ENCODE measurements at regions not wholly inside any gene's neighbourhood (a gene's known extent, or its start where the extent isn't known, plus 50 kb on each side); places are given as distances from the start of the nearest gene placed in this dataset.

GRCh38 chr2:155842103-155842502 is 490.4 kb downstream of the NR4A2 start:
- peaks cover 17% of the 10 kb centered on the region for H3K4me1 Mint-ChIP-seq (ENCODE audit: low read depth)
- H3K9me3 Mint-ChIP-seq (ENCODE audit: low read depth) = no peaks in the 10 kb centered on the region
- DNase-seq (ENCODE audit: low spot score) = no peak
- no peaks in the 10 kb centered on the region for H3K36me3 Mint-ChIP-seq (ENCODE audit: low read depth)
- no peak for TF ChIP-seq CTCF (IDR thresholded peaks at IDR 0.05)
- H3K4me3 Mint-ChIP-seq (ENCODE audit: unreplicated experiment) = peak overlapping the region; percentile 26
- H3K27ac Mint-ChIP-seq (ENCODE audit: unreplicated experiment) = peak overlapping the region; percentile 2
- H3K27me3 Mint-ChIP-seq (ENCODE audit: low read depth) = no peaks in the 10 kb centered on the region

GRCh38 chr2:155841442-155841841 is 491.1 kb downstream of the NR4A2 start:
- H3K9me3 Mint-ChIP-seq (ENCODE audit: low read depth) = no peaks in the 10 kb centered on the region
- peaks cover 17% of the 10 kb centered on the region for H3K4me1 Mint-ChIP-seq (ENCODE audit: low read depth)
- TF ChIP-seq CTCF (IDR thresholded peaks at IDR 0.05) = no peak
- H3K36me3 Mint-ChIP-seq (ENCODE audit: low read depth) = no peaks in the 10 kb centered on the region
- H3K27ac Mint-ChIP-seq (ENCODE audit: unreplicated experiment) = peak overlapping the region; percentile 15
- DNase-seq (ENCODE audit: low spot score) = no peak
- H3K4me3 Mint-ChIP-seq (ENCODE audit: unreplicated experiment) = no peak overlapping the region
- no peaks in the 10 kb centered on the region for H3K27me3 Mint-ChIP-seq (ENCODE audit: low read depth)

- no peaks in the 10 kb centered on the region for H3K27me3 Mint-ChIP-seq (ENCODE audit: low read depth)
- H3K27ac Mint-ChIP-seq (ENCODE audit: unreplicated experiment) = no peak overlapping the region
- TF ChIP-seq CTCF (IDR thresholded peaks at IDR 0.05) = no peak
- H3K4me1 Mint-ChIP-seq (ENCODE audit: low read depth) = peaks cover 17% of the 10 kb centered on the region
- H3K9me3 Mint-ChIP-seq (ENCODE audit: low read depth) = no peaks in the 10 kb centered on the region
- no peaks in the 10 kb centered on the region for H3K36me3 Mint-ChIP-seq (ENCODE audit: low read depth)
- no peak for DNase-seq (ENCODE audit: low spot score)
- no peak overlapping the region for H3K4me3 Mint-ChIP-seq (ENCODE audit: unreplicated experiment)
Measured at GRCh38 chr2:155840661-155841060, 491.9 kb downstream of the NR4A2 start.

- no peaks in the 10 kb centered on the region for H3K36me3 Mint-ChIP-seq (ENCODE audit: low read depth)
- H3K9me3 Mint-ChIP-seq (ENCODE audit: low read depth) = no peaks in the 10 kb centered on the region
- peaks cover 17% of the 10 kb centered on the region for H3K4me1 Mint-ChIP-seq (ENCODE audit: low read depth)
Measured at GRCh38 chr2:155839991-155840390, 492.5 kb downstream of the NR4A2 start.

GRCh38 chr2:155839436-155839835 is 493.1 kb downstream of the NR4A2 start:
- Mint-ChIP-seq H3K27ac (ENCODE audit: unreplicated experiment) (no peak overlapping the region), H3K27me3 (ENCODE audit: low read depth) (no peaks in the 10 kb centered on the region), H3K4me3 (ENCODE audit: unreplicated experiment) (no peak overlapping the region), H3K4me1 (ENCODE audit: low read depth) (peaks cover 17% of the 10 kb centered on the region), H3K36me3 (ENCODE audit: low read depth) (no peaks in the 10 kb centered on the region), H3K9me3 (ENCODE audit: low read depth) (no peaks in the 10 kb centered on the region)
- DNase-seq (ENCODE audit: low spot score) = no peak
- no peak for TF ChIP-seq CTCF (IDR thresholded peaks at IDR 0.05)

More at GRCh38 chr2:155839991-155840390, 492.5 kb downstream of the NR4A2 start:
- TF ChIP-seq CTCF (IDR thresholded peaks at IDR 0.05) = no peak
- Mint-ChIP-seq H3K27ac (ENCODE audit: unreplicated experiment) (no peak overlapping the region), H3K4me3 (ENCODE audit: unreplicated experiment) (no peak overlapping the region), H3K27me3 (ENCODE audit: low read depth) (no peaks in the 10 kb centered on the region)
- DNase-seq (ENCODE audit: low spot score) = no peak

Measured in chondrocyte (in vitro differentiated cells).